Mesenchymal stem cell (in vitro differentiated cells and primary cell): ENCODE measurements at regions not wholly inside any gene's neighbourhood (a gene's known extent, or its start where the extent isn't known, plus 50 kb on each side); places are given as distances from the start of the nearest gene placed in this dataset.

Experiments
- DNase-seq: peaks from one replicate; pipeline ENCODE4 v3.0.0-alpha.2; 2013
- H2AFZ ChIP-seq: one replicate; pipeline ENCODE4 v1.6.1; 2013; ENCODE audit warnings: low read depth, mild to moderate bottlenecking, control low read depth, inconsistent platforms, low read length, moderate library complexity
- H2AK5ac ChIP-seq: 2 replicates; pipeline ENCODE4 v1.6.1; 2013; ENCODE audit warnings: low read length, moderate library complexity, mild to moderate bottlenecking, inconsistent platforms; ENCODE audit not compliant: severe bottlenecking
- H2BK120ac ChIP-seq: one replicate; pipeline ENCODE4 v1.6.1; 2013; ENCODE audit warnings: low read depth, mild to moderate bottlenecking, inconsistent platforms, low read length, moderate library complexity
- H2BK12ac ChIP-seq, 2 experiments: one replicate each; pipeline ENCODE4 v1.6.1; 2013; ENCODE audit warnings: inconsistent platforms in 2 of 2, low read length in 2 of 2, mild to moderate bottlenecking in 2 of 2, moderate library complexity in 2 of 2, control low read depth in 1 of 2
- H2BK15ac ChIP-seq: one replicate; pipeline ENCODE4 v1.6.1; 2013; ENCODE audit warnings: mild to moderate bottlenecking, low read depth, inconsistent platforms; ENCODE audit not compliant: poor library complexity, severe bottlenecking
- H2BK5ac ChIP-seq: 2 replicates; pipeline ENCODE4 v1.6.1; 2013; ENCODE audit warnings: low read depth, mild to moderate bottlenecking, low read length, control low read depth, inconsistent platforms; ENCODE audit not compliant: poor library complexity, severe bottlenecking
- H3K14ac ChIP-seq, 2 experiments: one replicate each; pipeline ENCODE4 v1.6.1; 2013; ENCODE audit warnings: inconsistent platforms in 2 of 2, low read length in 2 of 2, control low read depth in 1 of 2, mild to moderate bottlenecking in 1 of 2, moderate library complexity in 1 of 2
- H3K18ac ChIP-seq, 2 experiments: one replicate each; pipeline ENCODE4 v1.6.1; 2013; ENCODE audit warnings: inconsistent platforms in 2 of 2, low read length in 2 of 2, control low read depth in 1 of 2, low read depth in 1 of 2, mild to moderate bottlenecking in 1 of 2
- H3K23ac ChIP-seq, 2 experiments: one replicate each; pipeline ENCODE4 v1.6.1; 2013; ENCODE audit warnings: inconsistent platforms in 2 of 2, low read length in 2 of 2, mild to moderate bottlenecking in 2 of 2, moderate library complexity in 2 of 2, control low read depth in 1 of 2
- H3K27ac ChIP-seq: 2 replicates; pipeline ENCODE4 v1.5.1; 2013; ENCODE audit warnings: mild to moderate bottlenecking, moderate library complexity, low read length, control low read depth, inconsistent platforms; ENCODE audit not compliant: poor library complexity, severe bottlenecking
- H3K27me3 ChIP-seq, 2 experiments: 2 replicates each; pipeline versions ENCODE4 v1.6.1 to v1.7.0; 2013; ENCODE audit warnings: low read length in 2 of 2, mild to moderate bottlenecking in 2 of 2, moderate library complexity in 2 of 2, control low read depth in 1 of 2, inconsistent platforms in 1 of 2; ENCODE audit not compliant: control insufficient read depth in 1 of 2, insufficient read depth in 1 of 2
- H3K36me3 ChIP-seq, 2 experiments: 2 replicates each; pipeline versions ENCODE4 v1.6.1 to v1.7.0; 2013; ENCODE audit warnings: low read length in 2 of 2, control low read depth in 1 of 2, inconsistent platforms in 1 of 2, low read depth in 1 of 2, mild to moderate bottlenecking in 1 of 2; ENCODE audit not compliant: insufficient read depth in 2 of 2, control insufficient read depth in 1 of 2
- H3K4ac ChIP-seq, 2 experiments: one replicate each; pipeline ENCODE4 v1.6.1; 2013; ENCODE audit warnings: inconsistent platforms in 2 of 2, low read length in 2 of 2, mild to moderate bottlenecking in 2 of 2, moderate library complexity in 2 of 2, control low read depth in 1 of 2, low read depth in 1 of 2
- H3K4me1 ChIP-seq: 2 replicates; pipeline ENCODE4 v1.6.1; 2013; ENCODE audit warnings: low read depth, low read length, control low read depth; ENCODE audit not compliant: control insufficient read depth, insufficient read depth
- H3K4me2 ChIP-seq: 2 replicates; pipeline ENCODE4 v1.6.1; 2013; ENCODE audit warnings: low read length, mild to moderate bottlenecking, inconsistent platforms; ENCODE audit not compliant: poor library complexity, severe bottlenecking
- H3K4me3 ChIP-seq, 2 experiments: 2 replicates each; pipeline versions ENCODE4 v1.5.1 to v1.7.0; 2013; ENCODE audit warnings: low read length in 2 of 2, mild to moderate bottlenecking in 2 of 2, control low read depth in 1 of 2, low read depth in 1 of 2; ENCODE audit not compliant: insufficient read depth in 1 of 2
- H3K79me1 ChIP-seq: replicated peaks from 2 replicates; pipeline ENCODE4 v1.6.1; 2013; ENCODE audit warnings: mild to moderate bottlenecking, control low read depth, low read length, inconsistent platforms; ENCODE audit not compliant: poor library complexity, severe bottlenecking
- H3K9ac ChIP-seq: 2 replicates; pipeline ENCODE4 v1.7.0; 2013; ENCODE audit warnings: mild to moderate bottlenecking, low read length, moderate library complexity
- H3K9me3 ChIP-seq: 2 replicates; pipeline ENCODE4 v1.7.0; 2013; ENCODE audit warnings: mild to moderate bottlenecking, low read length; ENCODE audit not compliant: control insufficient read depth
- H4K8ac ChIP-seq: one replicate; pipeline ENCODE4 v1.6.1; 2013; ENCODE audit warnings: inconsistent platforms, mild to moderate bottlenecking, low read length, moderate library complexity
- H4K91ac ChIP-seq: one replicate; pipeline ENCODE4 v1.6.1; 2013; ENCODE audit warnings: mild to moderate bottlenecking, low read length, inconsistent platforms
- WGBS: methylation state at CpG from one replicate; pipeline ENCODE4 v1.1.7; 2013; ENCODE audit warnings: mixed read lengths; 5-methylcytosine and 5-hydroxymethylcytosine counted together

- no peak overlapping the region for H3K4ac ChIP-seq
- H3K14ac ChIP-seq, result no peak overlapping the region
- no peaks in the 10 kb centered on the region for H3K9me3 ChIP-seq
- H4K8ac ChIP-seq, result no peak overlapping the region
- H2BK120ac ChIP-seq, result no peak overlapping the region
- H2BK12ac ChIP-seq, result no peak overlapping the region
- no peaks in the 10 kb centered on the region for H3K36me3 ChIP-seq
- WGBS, result 50% methylated on average over 4 of the region's 4 CpGs
- H3K79me1 ChIP-seq, result no peaks in the 10 kb centered on the region
- H3K18ac ChIP-seq, result no peak overlapping the region
- H3K9ac ChIP-seq, result no peak overlapping the region
- H3K4me1 ChIP-seq, result no peaks in the 10 kb centered on the region
- H3K23ac ChIP-seq, result no peak overlapping the region
- no peak overlapping the region for H2AK5ac ChIP-seq
- H2BK15ac ChIP-seq, result no peak overlapping the region
- DNase-seq, result no peak
- no peak overlapping the region for H3K4me3 ChIP-seq
- no peak overlapping the region for H3K27ac ChIP-seq
- no peak overlapping the region for H2AFZ ChIP-seq
- no peak overlapping the region for H3K4me2 ChIP-seq
- H3K27me3 ChIP-seq, result peaks cover 0 to 9% of the 10 kb centered on the region in 2 experiments
- no peak overlapping the region for H4K91ac ChIP-seq
- H2BK5ac ChIP-seq, result no peak overlapping the region
These were observed 77.4 kb upstream of the SLCO3A1 start for GRCh38 chr15:91776104-91776503.

DNA sequence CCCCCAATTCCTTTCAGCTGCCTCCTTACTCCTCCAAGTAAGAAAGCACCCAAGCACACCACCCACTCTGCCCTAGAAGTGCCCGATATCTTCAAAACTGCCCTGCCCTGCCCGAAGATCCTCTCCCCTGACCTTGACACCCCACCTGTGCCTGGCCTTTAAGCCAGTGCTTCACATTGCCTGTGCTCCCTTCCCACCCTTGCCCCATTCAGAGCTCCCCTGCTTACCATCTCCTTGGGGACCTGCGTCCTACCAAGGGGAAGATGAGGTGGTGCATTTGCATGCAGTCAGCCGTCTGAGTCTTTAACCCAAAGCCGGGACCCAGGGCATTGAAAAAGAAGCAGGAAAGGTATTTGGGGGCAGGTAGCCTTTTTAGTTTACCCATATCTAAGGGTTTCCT lies 73.5 kb upstream of the SLCO3A1 start:
- Histone ChIP-seq H3K23ac (no peak overlapping the region), H2BK120ac (no peak overlapping the region), H3K79me1 (no peaks in the 10 kb centered on the region), H3K4me2 (no peak overlapping the region), H3K14ac (no peak overlapping the region), H3K9me3 (no peaks in the 10 kb centered on the region), H3K18ac (no peak overlapping the region), H3K27me3 (peaks cover 0 to 12% of the 10 kb centered on the region in 2 experiments), H3K4ac (no peak overlapping the region), H2AK5ac (no peak overlapping the region), H4K8ac (no peak overlapping the region), H2BK5ac (no peak overlapping the region), H2BK15ac (no peak overlapping the region), H4K91ac (no peak overlapping the region), H3K9ac (no peak overlapping the region), H3K27ac (no peak overlapping the region), H2AFZ (no peak overlapping the region), H2BK12ac (no peak overlapping the region), H3K36me3 (no peaks in the 10 kb centered on the region), H3K4me1 (no peaks in the 10 kb centered on the region), H3K4me3 (no peak overlapping the region)
- DNase-seq, result no peak
- 88% methylated on average over 3 of the region's 5 CpGs for WGBS

DNA sequence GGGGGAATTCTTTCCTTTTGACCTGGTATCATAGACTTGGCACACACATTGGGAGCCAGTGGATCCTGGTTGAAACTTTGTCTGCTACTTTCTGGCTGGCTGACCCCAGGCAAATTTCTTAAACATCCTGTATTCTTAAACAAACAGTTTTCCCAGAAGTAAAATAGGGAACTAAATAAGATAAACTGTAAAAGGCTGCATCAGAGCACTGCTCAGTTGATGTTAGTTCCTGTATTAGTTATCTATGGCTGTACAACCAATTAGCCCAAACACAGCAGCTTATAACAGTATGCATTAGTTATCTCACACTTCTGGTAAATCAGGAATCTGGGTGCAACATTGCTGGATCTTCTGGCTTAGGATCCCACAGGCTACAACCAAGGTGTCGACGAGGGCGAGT lies 73.1 kb upstream of the SLCO3A1 start:
- Histone ChIP-seq H3K18ac (no peak overlapping the region), H3K4me1 (no peaks in the 10 kb centered on the region), H2BK5ac (no peak overlapping the region), H3K23ac (no peak overlapping the region), H3K79me1 (no peaks in the 10 kb centered on the region), H3K27ac (no peak overlapping the region), H2AK5ac (no peak overlapping the region), H2BK12ac (no peak overlapping the region), H3K4ac (no peak overlapping the region), H4K8ac (no peak overlapping the region), H3K4me2 (no peak overlapping the region), H3K27me3 (peaks cover 0 to 12% of the 10 kb centered on the region in 2 experiments), H3K14ac (no peak overlapping the region), H2AFZ (no peak overlapping the region), H3K36me3 (no peaks in the 10 kb centered on the region), H3K9ac (no peak overlapping the region), H4K91ac (no peak overlapping the region), H3K4me3 (no peak overlapping the region), H2BK15ac (no peak overlapping the region), H2BK120ac (no peak overlapping the region), H3K9me3 (no peaks in the 10 kb centered on the region)
- no peak for DNase-seq
- 82% methylated on average over 3 of the region's 3 CpGs for whole genome bisulfite sequencing

DNA sequence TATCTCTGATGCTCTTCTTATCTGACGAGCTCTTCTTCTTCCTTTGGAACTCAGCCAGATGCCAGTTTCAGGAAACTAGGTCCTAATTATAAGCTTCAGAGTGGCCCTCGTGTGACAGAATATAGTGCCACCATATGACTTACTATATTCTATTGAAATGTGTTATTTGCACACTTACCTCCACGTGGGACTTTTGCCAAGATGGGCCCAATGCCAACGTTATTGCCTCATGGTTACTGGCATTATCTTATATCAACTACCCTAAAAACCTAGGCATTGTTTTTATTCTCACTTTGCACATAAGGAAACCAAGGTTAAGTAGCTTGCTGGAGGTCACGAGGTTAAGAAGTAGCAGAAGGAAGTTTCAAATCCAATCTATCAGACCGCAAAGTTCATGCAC lies 71.3 kb upstream of the SLCO3A1 start:
- Histone ChIP-seq H2BK5ac (no peak overlapping the region), H2BK120ac (no peak overlapping the region), H4K8ac (no peak overlapping the region), H2AFZ (no peak overlapping the region), H3K9ac (no peak overlapping the region), H2BK12ac (no peak overlapping the region), H4K91ac (no peak overlapping the region), H3K4me1 (no peaks in the 10 kb centered on the region), H3K27me3 (peaks cover 0 to 9% of the 10 kb centered on the region in 2 experiments), H3K14ac (no peak overlapping the region), H3K27ac (no peak overlapping the region), H3K9me3 (no peaks in the 10 kb centered on the region), H3K23ac (no peak overlapping the region), H3K4me3 (no peak overlapping the region), H3K18ac (no peak overlapping the region), H2BK15ac (no peak overlapping the region), H3K4me2 (no peak overlapping the region), H3K36me3 (no peaks in the 10 kb centered on the region), H3K4ac (no peak overlapping the region), H2AK5ac (no peak overlapping the region), H3K79me1 (no peaks in the 10 kb centered on the region)
- 62% methylated on average over 4 of the region's 6 CpGs for WGBS
- DNase-seq, result no peak
